B cell (primary cell): ENCODE measurements at regions not wholly inside any gene's neighbourhood (a gene's known extent, or its start where the extent isn't known, plus 50 kb on each side); places are given as distances from the start of the nearest gene placed in this dataset.

Experiments
- EZH2 ChIP-seq: IDR thresholded peaks from 2 replicates; pipeline ENCODE4 v1.6.1; 2012; ENCODE audit warnings: borderline replicate concordance, low read depth, mild to moderate bottlenecking, moderate library complexity, low read length; ENCODE audit not compliant: insufficient read depth, poor library complexity, severe bottlenecking
- TF ChIP-seq, protein P1 (sequence below): fragments of 200-600 bp; IDR thresholded peaks from one replicate; pipeline ENCODE4 v1.8.0; 2022; ENCODE audit warnings: antibody characterized with exemption, mild to moderate bottlenecking

DNA sequence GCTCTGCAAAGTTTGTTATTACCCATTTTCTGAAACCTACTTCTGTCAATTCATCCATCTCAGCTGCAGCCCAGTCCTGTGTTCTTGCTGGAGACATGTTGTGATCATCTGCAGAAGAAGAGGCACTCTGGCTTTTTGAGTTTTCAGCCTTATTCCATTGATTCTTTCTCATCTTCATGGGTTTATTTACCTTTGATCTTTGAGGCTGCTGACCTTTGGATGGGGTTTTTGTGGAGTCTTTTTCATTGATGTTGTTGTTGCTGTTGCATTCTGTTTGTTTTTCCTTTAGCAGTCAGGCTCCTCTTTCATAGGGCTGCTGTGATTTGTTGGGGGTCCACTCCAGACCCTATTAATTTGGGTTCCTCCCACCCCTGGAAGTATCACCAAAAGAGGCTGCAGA is 164.3 kb downstream of the FCRL5 start:
- TF ChIP-seq, protein P1, sequence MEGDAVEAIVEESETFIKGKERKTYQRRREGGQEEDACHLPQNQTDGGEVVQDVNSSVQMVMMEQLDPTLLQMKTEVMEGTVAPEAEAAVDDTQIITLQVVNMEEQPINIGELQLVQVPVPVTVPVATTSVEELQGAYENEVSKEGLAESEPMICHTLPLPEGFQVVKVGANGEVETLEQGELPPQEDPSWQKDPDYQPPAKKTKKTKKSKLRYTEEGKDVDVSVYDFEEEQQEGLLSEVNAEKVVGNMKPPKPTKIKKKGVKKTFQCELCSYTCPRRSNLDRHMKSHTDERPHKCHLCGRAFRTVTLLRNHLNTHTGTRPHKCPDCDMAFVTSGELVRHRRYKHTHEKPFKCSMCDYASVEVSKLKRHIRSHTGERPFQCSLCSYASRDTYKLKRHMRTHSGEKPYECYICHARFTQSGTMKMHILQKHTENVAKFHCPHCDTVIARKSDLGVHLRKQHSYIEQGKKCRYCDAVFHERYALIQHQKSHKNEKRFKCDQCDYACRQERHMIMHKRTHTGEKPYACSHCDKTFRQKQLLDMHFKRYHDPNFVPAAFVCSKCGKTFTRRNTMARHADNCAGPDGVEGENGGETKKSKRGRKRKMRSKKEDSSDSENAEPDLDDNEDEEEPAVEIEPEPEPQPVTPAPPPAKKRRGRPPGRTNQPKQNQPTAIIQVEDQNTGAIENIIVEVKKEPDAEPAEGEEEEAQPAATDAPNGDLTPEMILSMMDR, result no peak
- no peak for TF ChIP-seq EZH2
